ENCODE measurements at regions not wholly inside any gene's neighbourhood (a gene's known extent, or its start where the extent isn't known, plus 50 kb on each side); places are given as distances from the start of the nearest gene placed in this dataset.

GRCh38 chr13:22102271-22102670 is 431.4 kb downstream of the FGF9 start:
- Mint-ChIP-seq H3K9me3 (no peaks in the 10 kb centered on the region), H3K4me1 (peaks cover 13% of the 10 kb centered on the region), H3K36me3 (ENCODE audit: low read depth) (no peaks in the 10 kb centered on the region), H3K27ac (peak overlapping the region in 2 of 3 experiments; percentile 40 to 47), H3K27me3 (ENCODE audit: low read depth) (peaks cover 10% of the 10 kb centered on the region), H3K4me3 (no peak overlapping the region)
- TF ChIP-seq CTCF (IDR thresholded peaks at IDR 0.05; ENCODE audit: unreplicated experiment in 3 of 3), result no peak

DNA sequence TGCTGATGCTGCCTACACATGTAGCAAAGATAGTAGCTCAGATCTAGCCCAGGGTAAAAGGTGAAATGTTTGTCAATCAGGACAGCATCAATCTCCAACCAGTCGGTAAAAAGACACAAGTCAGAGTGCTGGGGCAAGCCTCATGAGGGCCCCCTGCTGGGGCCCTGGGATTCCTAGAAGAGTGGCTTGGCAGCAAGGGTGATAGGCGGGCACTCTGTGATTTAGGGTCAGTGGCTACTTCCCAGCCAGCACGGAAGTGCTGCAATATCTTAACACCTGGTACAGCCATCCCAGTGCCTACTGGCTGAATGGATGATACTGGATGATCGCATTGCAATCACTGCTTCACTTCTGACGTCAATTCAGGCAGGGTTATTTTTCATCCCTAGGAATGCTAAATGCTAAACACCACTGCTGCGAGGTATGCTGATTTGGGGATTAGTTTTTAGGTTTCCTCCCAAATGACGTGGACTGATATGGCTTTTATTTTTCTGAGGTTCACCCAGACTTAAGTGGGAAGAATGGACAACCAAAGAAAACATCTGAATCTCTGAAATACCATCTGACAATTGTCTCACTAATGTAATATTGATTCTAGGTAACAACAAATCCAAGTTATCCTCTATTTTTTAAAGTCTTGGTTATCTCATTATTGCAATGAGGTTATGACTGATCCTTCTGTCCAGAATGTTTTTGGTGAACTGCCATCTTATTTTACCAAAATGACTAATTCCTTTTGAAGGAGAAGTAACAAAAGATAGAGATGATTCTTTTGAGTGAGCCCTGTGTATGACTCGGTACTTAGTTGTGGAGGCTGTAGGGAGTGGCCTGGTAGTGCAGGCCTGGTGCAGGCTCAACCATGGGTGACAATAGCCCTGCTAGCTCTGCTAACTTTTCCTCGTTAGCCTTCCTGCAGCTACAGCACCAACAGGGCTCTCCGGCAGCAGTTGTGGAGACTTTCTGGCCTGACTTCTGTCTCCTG is 432.5 kb downstream of the FGF9 start:
- TF ChIP-seq CTCF (IDR thresholded peaks at IDR 0.05; ENCODE audit: unreplicated experiment in 3 of 3), result no peak
- no peaks in the 10 kb centered on the region for H3K36me3 Mint-ChIP-seq (ENCODE audit: low read depth)
- no peak overlapping the region for H3K4me3 Mint-ChIP-seq
- H3K27ac Mint-ChIP-seq, result no peak overlapping the region
- no peaks in the 10 kb centered on the region for H3K9me3 Mint-ChIP-seq
- H3K4me1 Mint-ChIP-seq, result peaks cover 24% of the 10 kb centered on the region
- peaks cover 7% of the 10 kb centered on the region for H3K27me3 Mint-ChIP-seq (ENCODE audit: low read depth)

DNA sequence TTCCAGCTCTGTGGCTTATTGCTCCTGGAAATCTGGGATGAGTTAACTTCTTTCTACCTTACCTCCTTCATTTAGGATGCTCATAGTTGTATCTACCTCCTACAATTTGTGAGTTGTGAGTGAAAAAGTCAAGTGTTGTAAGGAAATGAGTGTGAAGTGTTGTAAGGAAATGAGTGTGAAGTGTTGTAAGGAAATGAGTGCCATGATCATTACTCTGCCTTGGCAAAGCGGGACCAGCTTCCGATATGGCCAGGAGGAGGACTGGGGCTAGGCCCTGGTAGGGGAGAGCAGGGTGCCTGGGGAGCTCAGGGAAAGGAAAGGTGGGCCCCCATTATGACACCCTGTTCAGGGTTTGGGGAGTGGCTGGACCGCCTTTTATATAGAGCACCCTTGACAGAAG is 435.2 kb downstream of the FGF9 start:
- TF ChIP-seq CTCF (IDR thresholded peaks at IDR 0.05; ENCODE audit: unreplicated experiment in 3 of 3), result no peak
- H3K4me1 Mint-ChIP-seq, result peaks cover 46% of the 10 kb centered on the region
- H3K27ac Mint-ChIP-seq, result no peak overlapping the region
- H3K36me3 Mint-ChIP-seq (ENCODE audit: low read depth), result no peaks in the 10 kb centered on the region
- no peak overlapping the region for H3K4me3 Mint-ChIP-seq
- H3K9me3 Mint-ChIP-seq, result no peaks in the 10 kb centered on the region
- peaks cover 14% of the 10 kb centered on the region for H3K27me3 Mint-ChIP-seq (ENCODE audit: low read depth)

DNA sequence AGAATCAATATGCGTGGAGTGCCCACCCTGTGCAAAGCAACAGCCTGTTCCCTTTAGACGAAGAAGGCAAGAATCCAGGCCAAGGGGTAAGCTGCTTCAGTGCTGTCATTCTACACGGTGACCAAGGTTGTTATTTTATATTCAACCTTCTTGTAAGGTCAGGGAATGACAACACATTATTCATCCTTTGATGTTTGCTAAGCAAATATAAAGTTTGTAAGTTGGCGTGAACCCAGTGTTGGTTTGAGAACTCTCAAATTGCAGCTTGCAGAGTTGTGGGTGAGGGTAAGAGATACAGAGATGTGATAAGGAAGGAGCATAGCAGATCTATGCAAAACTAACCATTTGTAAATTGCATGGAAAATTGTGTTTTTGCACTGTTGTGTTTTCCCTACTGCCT is 436.7 kb downstream of the FGF9 start:
- Mint-ChIP-seq H3K27ac (peak overlapping the region in 2 of 3 experiments; percentile 14 to 68), H3K9me3 (no peaks in the 10 kb centered on the region), H3K36me3 (ENCODE audit: low read depth) (no peaks in the 10 kb centered on the region), H3K27me3 (ENCODE audit: low read depth) (peaks cover 14% of the 10 kb centered on the region), H3K4me3 (no peak overlapping the region), H3K4me1 (peaks cover 41% of the 10 kb centered on the region)
- no peak for TF ChIP-seq CTCF (IDR thresholded peaks at IDR 0.05; ENCODE audit: unreplicated experiment in 3 of 3)

DNA sequence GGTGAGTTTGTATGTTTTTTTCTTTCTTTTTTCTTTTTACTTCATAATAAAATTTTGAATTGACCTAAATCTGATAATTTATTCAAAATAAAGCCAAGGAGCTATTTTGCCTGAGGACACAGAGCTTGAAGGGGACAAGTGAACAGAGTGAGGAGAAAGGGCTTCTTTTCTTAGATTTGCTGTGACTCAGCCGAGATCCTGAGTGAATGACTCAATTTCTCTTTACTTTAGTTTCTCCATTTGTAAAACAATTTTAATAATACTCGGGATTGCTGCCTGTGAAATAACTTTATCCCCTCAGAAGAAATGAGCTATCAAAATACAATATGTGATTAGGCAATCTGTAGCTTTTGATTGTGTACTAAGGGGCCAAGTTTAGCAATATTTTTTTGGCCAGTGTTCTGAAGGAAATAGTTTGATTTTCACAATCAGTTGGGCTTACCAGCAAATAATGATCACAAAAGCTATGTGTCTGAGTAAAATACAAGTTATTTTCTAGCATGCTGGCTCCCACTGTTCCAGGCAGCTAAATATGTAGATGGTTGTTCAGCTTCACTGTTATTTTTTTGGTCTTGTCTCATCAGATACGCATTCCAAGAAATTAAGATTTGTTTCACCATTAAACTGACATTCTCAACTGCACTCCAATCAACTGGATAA is 437.5 kb downstream of the FGF9 start:
- H3K9me3 Mint-ChIP-seq, result peaks cover 3% of the 10 kb centered on the region

More for the DNA sequence above, 437.5 kb downstream of the FGF9 start:
- Mint-ChIP-seq H3K27ac (peak overlapping the region in 2 of 3 experiments; percentile 14 to 68), H3K27me3 (ENCODE audit: low read depth) (peaks cover 14% of the 10 kb centered on the region), H3K4me1 (peaks cover 41% of the 10 kb centered on the region), H3K36me3 (ENCODE audit: low read depth) (no peaks in the 10 kb centered on the region), H3K4me3 (no peak overlapping the region)
- TF ChIP-seq CTCF (IDR thresholded peaks at IDR 0.05; ENCODE audit: unreplicated experiment in 3 of 3), result no peak

Measured in nephron (organoid).